ENCODE measurements at regions not wholly inside any gene's neighbourhood (a gene's known extent, or its start where the extent isn't known, plus 50 kb on each side); places are given as distances from the start of the nearest gene placed in this dataset.

GRCh38 chr2:235204948-235205347 lies 253.1 kb downstream of the SH3BP4 start:
- H3K9me3 Mint-ChIP-seq: peaks cover under 1% of the 10 kb centered on the region
- no peak overlapping the region for H3K27ac Mint-ChIP-seq
- no peaks in the 10 kb centered on the region for H3K4me1 Mint-ChIP-seq
- intact Hi-C loops (cut with micrococcal nuclease): no loop called here
- ATAC-seq (ENCODE audit: low read depth): no peak
- CTCF ChIA-PET: no interaction called here
- no peak for DNase-seq
- no peaks in the 10 kb centered on the region for H3K36me3 Mint-ChIP-seq (ENCODE audit: low read depth)
- TF ChIP-seq CTCF (IDR thresholded peaks at IDR 0.05): no peak
- no peak overlapping the region for H3K4me3 Mint-ChIP-seq
- H3K27me3 Mint-ChIP-seq: peaks cover 16% of the 10 kb centered on the region
- POLR2A ChIA-PET: no interaction called here

GRCh38 chr2:235206399-235206798 lies 254.6 kb downstream of the SH3BP4 start:
- Mint-ChIP-seq H3K4me1 (no peaks in the 10 kb centered on the region), H3K27me3 (peaks cover 16% of the 10 kb centered on the region), H3K27ac (no peak overlapping the region), H3K36me3 (ENCODE audit: low read depth) (no peaks in the 10 kb centered on the region), H3K4me3 (no peak overlapping the region), H3K9me3 (peaks cover 7% of the 10 kb centered on the region)
- intact Hi-C loops (cut with micrococcal nuclease): no loop called here
- no peak for DNase-seq
- CTCF ChIA-PET: no interaction called here
- POLR2A ChIA-PET: no interaction called here
- ATAC-seq (ENCODE audit: low read depth): no peak
- no peak for TF ChIP-seq CTCF (IDR thresholded peaks at IDR 0.05)

GRCh38 chr2:235206980-235207579 lies 255.3 kb downstream of the SH3BP4 start:
- peaks cover 7% of the 10 kb centered on the region for H3K9me3 Mint-ChIP-seq
- no peaks in the 10 kb centered on the region for H3K4me1 Mint-ChIP-seq
- DNase-seq (no peak), ATAC-seq (ENCODE audit: low read depth) (no peak)
- H3K4me3 Mint-ChIP-seq: no peak overlapping the region
- H3K27ac Mint-ChIP-seq: no peak overlapping the region
- CTCF ChIA-PET: no interaction called here
- no peak for TF ChIP-seq CTCF (IDR thresholded peaks at IDR 0.05)
- peaks cover 19% of the 10 kb centered on the region for H3K27me3 Mint-ChIP-seq
- H3K36me3 Mint-ChIP-seq (ENCODE audit: low read depth): no peaks in the 10 kb centered on the region
- intact Hi-C loops (cut with micrococcal nuclease): no loop called here
- POLR2A ChIA-PET: no interaction called here

- Mint-ChIP-seq H3K36me3 (ENCODE audit: low read depth) (no peaks in the 10 kb centered on the region), H3K27me3 (peaks cover 27% of the 10 kb centered on the region), H3K9me3 (peaks cover 7% of the 10 kb centered on the region), H3K27ac (no peak overlapping the region), H3K4me1 (no peaks in the 10 kb centered on the region), H3K4me3 (no peak overlapping the region)
- ATAC-seq (ENCODE audit: low read depth) (no peak), DNase-seq (no peak)
- TF ChIP-seq CTCF (IDR thresholded peaks at IDR 0.05): no peak
- ChIA-PET POLR2A (no interaction called here), CTCF (no interaction called here)
- intact Hi-C loops (cut with micrococcal nuclease): no loop called here
Measured at GRCh38 chr2:235211056-235211455, 259.2 kb downstream of the SH3BP4 start.

GRCh38 chr2:235212501-235213158 lies 260.8 kb downstream of the SH3BP4 start:
- H3K27me3 Mint-ChIP-seq: peaks cover 29% of the 10 kb centered on the region
- DNase-seq: no peak
- ATAC-seq (ENCODE audit: low read depth): no peak
- H3K4me1 Mint-ChIP-seq: no peaks in the 10 kb centered on the region
- TF ChIP-seq CTCF (IDR thresholded peaks at IDR 0.05): no peak
- intact Hi-C loops (cut with micrococcal nuclease): no loop called here
- ChIA-PET POLR2A (no interaction called here), CTCF (no interaction called here)
- H3K4me3 Mint-ChIP-seq: no peak overlapping the region
- no peaks in the 10 kb centered on the region for H3K36me3 Mint-ChIP-seq (ENCODE audit: low read depth)
- H3K27ac Mint-ChIP-seq: no peak overlapping the region
- peaks cover 7% of the 10 kb centered on the region for H3K9me3 Mint-ChIP-seq
